ENCODE measurements at regions not wholly inside any gene's neighbourhood (a gene's known extent, or its start where the extent isn't known, plus 50 kb on each side); places are given as distances from the start of the nearest gene placed in this dataset.

GRCh38 chr11:25876456-25876965 lies 455.4 kb upstream of the ANO3 start:
- DNase-seq (ENCODE audit: low spot score) (peak; percentile 47), ATAC-seq (peak; percentile 88)
- no peaks in the 10 kb centered on the region for H3K79me2 ChIP-seq (replicated peaks; ENCODE audit: insufficient read depth)
- no peaks in the 10 kb centered on the region for H3K9me2 ChIP-seq (ENCODE audit: insufficient read depth)
- H2AFZ ChIP-seq: no peak overlapping the region
- no peaks in the 10 kb centered on the region for H3F3A ChIP-seq (replicated peaks; ENCODE audit: low read depth)
- H3K4me1 ChIP-seq (ENCODE audit: insufficient read depth): peaks cover 8% of the 10 kb centered on the region; the same call in 1 of the 2 replicates
- H3K27me3 Mint-ChIP-seq (ENCODE audit: insufficient read depth, low read depth, poor library complexity): peaks cover 4% of the 10 kb centered on the region
- no peaks in the 10 kb centered on the region for H3K36me3 ChIP-seq (ENCODE audit: insufficient read depth)
- no peaks in the 10 kb centered on the region for H4K20me1 ChIP-seq (replicated peaks; ENCODE audit: insufficient read depth)
- no peak overlapping the region for H3K27ac ChIP-seq (ENCODE audit: low read depth)
- H3K27me3 ChIP-seq (ENCODE audit: insufficient read depth): no peaks in the 10 kb centered on the region
- H3K9me3 Mint-ChIP-seq: no peaks in the 10 kb centered on the region
- H3K4me2 ChIP-seq: peak overlapping the region; percentile 46; the same call in 1 of the 2 replicates
- peaks cover 13% of the 10 kb centered on the region; the same call in 2 of the 3 replicates for H3K4me1 Mint-ChIP-seq
- TF ChIP-seq EZH2 (IDR thresholded peaks at IDR 0.05; ENCODE audit: low read depth, unreplicated experiment): no peak
- no peak for TF ChIP-seq NANOG (IDR thresholded peaks at IDR 0.05; ENCODE audit: borderline replicate concordance)
- no peaks in the 10 kb centered on the region for H3K36me3 Mint-ChIP-seq (ENCODE audit: low read depth)
- no peak overlapping the region for H3K4me3 Mint-ChIP-seq
- H3K4me3 ChIP-seq: no peak overlapping the region
- H3K27ac Mint-ChIP-seq: 0 out of 2 replicates have a peak overlapping the region, but pooled peaks have one; percentile 20

GRCh38 chr11:25886036-25886435 lies 445.9 kb upstream of the ANO3 start:
- H3K4me3 Mint-ChIP-seq: no peak overlapping the region
- H3K36me3 Mint-ChIP-seq (ENCODE audit: low read depth): no peaks in the 10 kb centered on the region
- no peaks in the 10 kb centered on the region for H3K9me3 Mint-ChIP-seq
- Histone ChIP-seq H4K20me1 (replicated peaks; ENCODE audit: insufficient read depth) (no peaks in the 10 kb centered on the region), H3K27ac (ENCODE audit: low read depth) (no peak overlapping the region), H3K4me2 (no peak overlapping the region), H3K9me2 (ENCODE audit: insufficient read depth) (no peaks in the 10 kb centered on the region), H3F3A (replicated peaks; ENCODE audit: low read depth) (no peaks in the 10 kb centered on the region), H3K36me3 (ENCODE audit: insufficient read depth) (no peaks in the 10 kb centered on the region), H2AFZ (no peak overlapping the region), H3K4me3 (no peak overlapping the region), H3K4me1 (ENCODE audit: insufficient read depth) (no peaks in the 10 kb centered on the region), H3K79me2 (replicated peaks; ENCODE audit: insufficient read depth) (no peaks in the 10 kb centered on the region), H3K27me3 (ENCODE audit: insufficient read depth) (no peaks in the 10 kb centered on the region)
- H3K27me3 Mint-ChIP-seq (ENCODE audit: insufficient read depth, low read depth, poor library complexity): peaks cover 1% of the 10 kb centered on the region
- no peak for TF ChIP-seq STAT1 (IDR thresholded peaks at IDR 0.05; ENCODE audit: unreplicated experiment)
- no peak for TF ChIP-seq REST (IDR thresholded peaks at IDR 0.05; ENCODE audit: unreplicated experiment)
- TF ChIP-seq EZH2phosphoT487 (IDR thresholded peaks at IDR 0.05; ENCODE audit: unreplicated experiment): no peak
- TF ChIP-seq NANOG (IDR thresholded peaks at IDR 0.05; ENCODE audit: borderline replicate concordance): no peak
- DNase-seq (ENCODE audit: low spot score): no peak
- H3K4me1 Mint-ChIP-seq: peaks cover 2% of the 10 kb centered on the region; the same call in 1 of the 3 replicates
- no peak for ATAC-seq
- no peak overlapping the region for H3K27ac Mint-ChIP-seq

- Mint-ChIP-seq H3K4me3 (no peak overlapping the region), H3K9me3 (no peaks in the 10 kb centered on the region), H3K4me1 (peaks cover 2% of the 10 kb centered on the region; the same call in 1 of the 3 replicates), H3K27me3 (ENCODE audit: insufficient read depth, low read depth, poor library complexity) (no peaks in the 10 kb centered on the region), H3K36me3 (ENCODE audit: low read depth) (no peaks in the 10 kb centered on the region), H3K27ac (no peak overlapping the region)
- Histone ChIP-seq H3K27me3 (ENCODE audit: insufficient read depth) (no peaks in the 10 kb centered on the region), H3K36me3 (ENCODE audit: insufficient read depth) (no peaks in the 10 kb centered on the region), H3F3A (replicated peaks; ENCODE audit: low read depth) (no peaks in the 10 kb centered on the region), H3K79me2 (replicated peaks; ENCODE audit: insufficient read depth) (no peaks in the 10 kb centered on the region), H4K20me1 (replicated peaks; ENCODE audit: insufficient read depth) (no peaks in the 10 kb centered on the region), H3K4me2 (no peak overlapping the region), H3K4me1 (ENCODE audit: insufficient read depth) (no peaks in the 10 kb centered on the region), H3K27ac (ENCODE audit: low read depth) (no peak overlapping the region), H3K9me2 (ENCODE audit: insufficient read depth) (no peaks in the 10 kb centered on the region), H2AFZ (no peak overlapping the region), H3K4me3 (no peak overlapping the region)
- DNase-seq (ENCODE audit: low spot score) (no peak), ATAC-seq (no peak)
- no peak for TF ChIP-seq ZNF114 (CRISPR knock-in tag; IDR thresholded peaks at IDR 0.05)
Observed at GRCh38 chr11:25890626-25891260, 441.2 kb upstream of the ANO3 start.

Data from GM23338 (cell line).